ENCODE measurements at regions not wholly inside any gene's neighbourhood (a gene's known extent, or its start where the extent isn't known, plus 50 kb on each side); places are given as distances from the start of the nearest gene placed in this dataset.

DNA sequence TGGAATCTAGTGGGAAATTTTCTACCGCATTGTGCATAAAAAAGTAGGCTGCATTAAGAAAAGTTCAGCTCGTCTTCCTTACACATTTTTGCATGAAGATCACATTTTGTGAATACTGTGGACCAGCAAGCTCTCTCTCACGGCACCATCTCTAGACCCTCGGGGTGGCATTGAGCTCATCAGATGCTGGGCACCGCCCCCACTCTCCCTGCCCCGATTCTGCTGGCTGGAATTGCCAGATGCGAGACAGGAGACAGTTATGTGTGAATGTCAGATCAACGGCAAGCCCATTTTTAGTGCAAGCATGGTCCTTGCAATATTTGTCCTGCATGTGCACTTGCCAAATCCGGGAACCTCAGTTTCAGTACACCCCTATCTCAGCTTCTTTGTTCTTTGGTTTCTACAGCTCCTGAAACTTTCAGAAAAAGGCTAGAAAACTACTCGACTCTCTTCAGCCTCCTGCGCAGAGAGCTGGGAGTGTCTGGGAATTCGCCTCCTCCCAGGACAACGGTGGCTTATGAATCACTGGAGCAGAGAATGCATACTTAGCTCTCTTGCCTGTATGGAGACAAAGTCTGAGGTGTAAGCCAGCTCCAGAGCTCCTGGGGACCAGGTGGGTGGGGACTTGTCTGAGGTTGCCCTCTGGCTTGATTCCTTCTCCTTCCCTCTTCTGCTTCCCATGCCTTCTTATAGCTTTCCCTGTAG lies 285.2 kb upstream of the ATP10A start:
- TF ChIP-seq CTCF (IDR thresholded peaks at IDR 0.05; ENCODE audit: low read depth, low read length) = no peak
- Histone ChIP-seq H3K27me3 (ENCODE audit: control insufficient read depth, insufficient read depth, low read length) (no peaks in the 10 kb centered on the region), H3K4me3 (ENCODE audit: low read depth, low read length) (no peak overlapping the region), H3K9me3 (ENCODE audit: control insufficient read depth, insufficient read depth, low read length) (peaks cover 3% of the 10 kb centered on the region; the same call in 1 of the 2 replicates), H3K27ac (ENCODE audit: low read depth, low read length) (no peak overlapping the region)
- ChIA-PET POLR2A (no interaction called here), CTCF (no interaction called here)
- no peak for DNase-seq (ENCODE audit: low read depth, low spot score)

DNA sequence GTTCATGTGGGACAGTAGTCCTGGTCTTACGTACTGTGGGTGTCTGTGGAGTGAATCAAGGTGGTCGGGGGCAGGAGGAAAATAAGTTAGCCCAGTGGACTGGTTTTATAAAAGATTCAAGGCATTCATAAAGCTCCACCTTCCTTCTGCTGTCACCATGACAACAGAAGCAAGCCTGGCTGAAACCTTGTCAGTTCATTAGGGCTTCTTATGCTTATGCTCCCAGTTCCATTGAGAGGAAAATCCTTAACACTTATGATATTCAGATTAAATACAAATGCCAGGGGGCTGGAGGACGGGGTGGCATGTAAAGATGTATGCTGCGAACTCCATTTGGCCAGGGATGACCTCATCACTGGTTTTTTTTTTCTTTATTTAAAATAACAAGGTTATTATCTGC lies 283.1 kb upstream of the ATP10A start:
- Histone ChIP-seq H3K27me3 (ENCODE audit: control insufficient read depth, insufficient read depth, low read length) (no peaks in the 10 kb centered on the region), H3K4me3 (ENCODE audit: low read depth, low read length) (no peak overlapping the region), H3K27ac (ENCODE audit: low read depth, low read length) (no peak overlapping the region), H3K9me3 (ENCODE audit: control insufficient read depth, insufficient read depth, low read length) (peaks cover 3% of the 10 kb centered on the region; the same call in 1 of the 2 replicates)
- DNase-seq (ENCODE audit: low read depth, low spot score) = no peak
- ChIA-PET POLR2A (no interaction called here), CTCF (no interaction called here)
- no peak for TF ChIP-seq CTCF (IDR thresholded peaks at IDR 0.05; ENCODE audit: low read depth, low read length)

GRCh38 chr15:26145796-26146195 lies 282.7 kb upstream of the ATP10A start:
- no peak for DNase-seq (ENCODE audit: low read depth, low spot score)
- peaks cover 3% of the 10 kb centered on the region; the same call in 1 of the 2 replicates for H3K9me3 ChIP-seq (ENCODE audit: control insufficient read depth, insufficient read depth, low read length)
- no peak overlapping the region for H3K4me3 ChIP-seq (ENCODE audit: low read depth, low read length)
- no peak for TF ChIP-seq CTCF (IDR thresholded peaks at IDR 0.05; ENCODE audit: low read depth, low read length)
- ChIA-PET POLR2A (no interaction called here), CTCF (no interaction called here)
- no peaks in the 10 kb centered on the region for H3K27me3 ChIP-seq (ENCODE audit: control insufficient read depth, insufficient read depth, low read length)
- no peak overlapping the region for H3K27ac ChIP-seq (ENCODE audit: low read depth, low read length)

DNA sequence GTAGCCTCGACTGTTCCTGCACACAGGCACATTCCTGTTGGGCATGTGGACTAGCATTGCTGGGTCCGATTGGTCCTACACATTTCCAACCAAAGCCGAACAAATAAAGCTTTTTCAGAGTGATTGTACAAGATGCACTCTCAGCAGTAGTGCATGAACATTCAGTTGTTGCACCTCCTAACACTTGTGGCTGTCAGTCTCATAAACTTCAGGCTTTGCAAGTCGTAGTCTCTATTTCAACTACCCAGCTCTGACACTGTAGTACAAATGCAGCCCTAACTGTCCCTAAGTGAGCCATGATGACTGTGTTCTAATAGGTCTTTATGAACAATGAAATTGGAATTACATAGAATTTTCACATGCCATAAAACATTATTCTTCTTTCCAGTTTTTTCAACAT lies 281.7 kb upstream of the ATP10A start:
- POLR2A ChIA-PET = no interaction called here

More for the DNA sequence above, 281.7 kb upstream of the ATP10A start:
- DNase-seq (ENCODE audit: low read depth, low spot score) = no peak
- H3K27me3 ChIP-seq (ENCODE audit: control insufficient read depth, insufficient read depth, low read length) = no peaks in the 10 kb centered on the region
- CTCF ChIA-PET = no interaction called here
- H3K9me3 ChIP-seq (ENCODE audit: control insufficient read depth, insufficient read depth, low read length) = peaks cover 3% of the 10 kb centered on the region; the same call in 1 of the 2 replicates
- no peak overlapping the region for H3K27ac ChIP-seq (ENCODE audit: low read depth, low read length)
- no peak for TF ChIP-seq CTCF (IDR thresholded peaks at IDR 0.05; ENCODE audit: low read depth, low read length)
- no peak overlapping the region for H3K4me3 ChIP-seq (ENCODE audit: low read depth, low read length)
